ENCODE measurements at regions not wholly inside any gene's neighbourhood (a gene's known extent, or its start where the extent isn't known, plus 50 kb on each side); places are given as distances from the start of the nearest gene placed in this dataset.
"Not testable (repeated sequence)": the region's sequence is repeated elsewhere in the genome, so short reads cannot be mapped to it uniquely, and the experiment has no call there.

DNA sequence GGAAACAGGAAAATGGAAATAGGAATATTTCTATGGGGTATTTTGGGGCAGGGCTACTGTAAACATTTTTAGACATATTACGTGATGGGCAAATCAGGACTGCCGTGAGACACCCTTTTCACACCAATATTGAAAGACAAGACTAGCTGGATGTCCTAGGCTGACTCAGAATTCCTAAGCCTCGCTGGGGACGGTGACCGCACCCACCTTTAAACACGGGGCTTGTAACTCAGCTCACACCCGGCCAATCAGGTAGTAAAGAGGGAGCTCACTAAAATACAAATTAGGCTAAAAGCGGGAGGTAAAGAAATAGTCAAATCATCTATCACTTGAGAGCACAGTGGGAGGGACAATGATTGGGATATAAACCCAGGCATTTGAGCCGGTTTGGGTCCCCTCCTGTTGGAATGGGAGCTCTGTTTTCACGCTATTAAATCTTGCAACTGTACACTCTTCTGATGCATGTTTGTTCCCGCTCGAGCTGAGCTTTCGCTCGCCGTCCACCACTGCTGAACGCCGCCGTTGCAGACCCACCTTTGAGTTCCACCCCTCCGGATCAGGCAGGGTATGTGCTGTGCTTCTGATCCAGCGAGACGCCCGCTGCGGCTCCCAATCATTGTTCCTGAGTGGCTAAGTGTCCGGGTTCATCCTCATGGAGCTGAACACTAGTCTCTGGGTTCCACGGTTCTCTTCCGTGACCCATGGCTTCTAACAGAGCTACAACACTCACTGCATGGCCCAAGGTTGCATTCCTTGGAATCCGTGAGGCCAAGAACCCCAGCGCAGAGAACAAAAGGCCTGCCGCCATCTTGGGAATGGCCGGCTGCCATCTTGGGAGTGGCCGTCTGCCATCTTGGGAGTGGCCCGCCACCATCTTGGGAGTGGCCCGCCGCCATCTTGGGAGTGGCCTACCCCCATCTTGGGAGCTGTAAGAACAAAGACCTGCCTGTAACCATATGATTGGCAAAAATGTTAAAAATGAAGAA lies 152.6 kb downstream of the CRLF2 start:
- DNase-seq (ENCODE audit: low read depth), result no peak

DNA sequence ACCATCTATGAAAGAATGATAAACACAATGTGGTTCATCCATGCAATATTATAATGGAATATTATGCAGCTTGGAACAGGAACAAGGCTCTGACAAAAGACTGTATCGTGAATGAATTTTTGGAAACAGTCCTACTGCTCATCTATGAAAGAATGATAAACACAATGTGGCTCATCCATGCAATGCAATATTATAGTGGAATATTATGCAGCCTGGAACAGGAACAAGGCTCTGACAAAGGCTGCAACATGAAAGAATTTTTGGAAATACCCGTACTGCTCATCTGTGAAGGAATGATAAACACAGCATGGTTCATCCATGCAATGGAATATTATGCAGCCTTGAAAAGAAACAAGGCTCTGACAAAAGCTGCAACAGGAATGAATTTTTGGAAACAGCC lies 158.8 kb downstream of the CRLF2 start:
- DNase-seq (ENCODE audit: low read depth), result not testable (repeated sequence)

DNA sequence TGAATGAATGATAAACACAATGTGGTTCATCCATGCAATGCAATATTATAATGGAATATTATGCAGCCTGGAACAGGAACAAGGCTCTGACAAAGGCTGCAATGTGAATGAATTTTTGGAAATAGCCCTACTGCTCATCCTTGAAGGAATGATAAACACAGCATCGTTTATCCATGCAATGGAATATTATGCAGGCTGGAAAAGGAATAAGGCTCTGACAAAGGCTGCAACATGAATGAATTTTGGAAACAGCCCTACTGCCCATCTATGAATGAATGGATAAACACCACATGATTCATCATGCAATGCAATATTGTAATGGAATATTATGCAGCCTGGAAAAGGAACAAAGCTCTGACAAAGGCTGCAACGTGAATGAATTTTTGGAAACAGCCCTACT lies 159.4 kb downstream of the CRLF2 start:
- DNase-seq (ENCODE audit: low read depth), result no peak

DNA sequence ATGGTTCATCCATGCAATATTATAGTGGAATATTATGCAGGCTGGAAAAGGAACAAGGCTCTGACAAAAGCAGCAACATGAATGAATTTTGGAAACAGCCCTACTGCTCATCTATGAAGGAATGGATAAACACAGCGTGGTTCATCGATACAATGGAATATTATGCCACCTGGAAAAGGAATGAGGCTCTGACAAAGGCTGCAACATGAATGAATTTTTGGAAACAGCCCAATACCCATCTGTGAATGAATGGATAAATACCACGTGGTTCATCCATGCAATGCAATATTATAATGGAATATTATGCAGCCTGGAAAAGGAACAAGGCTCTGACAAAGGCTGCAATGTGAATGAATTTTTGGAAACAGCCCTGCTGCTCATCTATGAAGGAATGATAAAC lies 160.4 kb downstream of the CRLF2 start:
- no peak for DNase-seq (ENCODE audit: low read depth)

DNA sequence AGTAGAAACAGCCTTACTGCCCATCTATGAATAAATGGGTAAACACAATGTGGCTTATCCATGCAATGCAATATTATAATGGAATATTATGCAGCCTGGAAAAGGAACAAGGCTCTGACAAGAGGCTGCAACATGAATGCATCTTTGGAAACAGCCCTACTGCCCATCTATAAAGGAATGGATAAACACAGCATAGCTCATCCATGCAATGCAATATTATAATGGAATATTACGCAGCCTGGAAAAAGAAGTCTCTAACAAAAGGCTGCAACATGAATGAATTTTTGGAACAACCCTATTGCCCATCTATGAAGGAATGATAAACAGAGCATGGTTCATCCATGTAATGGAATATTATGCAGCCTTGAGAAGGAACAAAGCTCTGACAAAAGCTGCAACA lies 161.0 kb downstream of the CRLF2 start:
- no peak for DNase-seq (ENCODE audit: low read depth)

DNA sequence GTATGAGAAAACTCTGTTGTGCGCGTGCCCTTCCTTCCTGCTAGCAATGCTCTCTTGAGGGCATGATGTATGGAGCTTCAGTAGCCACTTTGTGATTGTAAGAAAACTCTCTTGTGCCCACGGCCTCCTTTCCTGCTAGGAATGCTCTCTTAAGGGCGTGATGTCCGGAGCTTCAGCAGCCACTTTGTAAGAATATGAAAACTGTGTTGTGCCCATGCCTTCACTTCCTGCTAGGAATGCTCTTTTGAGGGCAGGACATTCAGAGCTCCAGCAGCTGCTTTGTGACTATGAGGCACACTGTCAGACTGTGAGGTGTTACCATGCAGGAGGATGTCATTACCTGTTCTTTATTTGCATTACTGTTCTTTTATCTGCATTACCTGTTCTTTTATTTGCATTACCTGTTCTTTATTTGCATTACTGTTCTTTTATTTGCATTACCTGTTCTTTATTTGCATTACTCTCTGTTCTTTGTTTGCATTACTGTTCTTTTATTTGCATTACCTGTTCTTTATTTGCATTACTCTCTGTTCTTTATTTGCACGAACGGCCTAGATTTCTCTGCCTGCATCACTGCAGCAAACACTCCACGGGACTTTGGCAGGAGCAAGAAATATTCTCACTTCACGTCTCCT lies 166.7 kb downstream of the CRLF2 start:
- DNase-seq (ENCODE audit: low read depth), result no peak

DNA sequence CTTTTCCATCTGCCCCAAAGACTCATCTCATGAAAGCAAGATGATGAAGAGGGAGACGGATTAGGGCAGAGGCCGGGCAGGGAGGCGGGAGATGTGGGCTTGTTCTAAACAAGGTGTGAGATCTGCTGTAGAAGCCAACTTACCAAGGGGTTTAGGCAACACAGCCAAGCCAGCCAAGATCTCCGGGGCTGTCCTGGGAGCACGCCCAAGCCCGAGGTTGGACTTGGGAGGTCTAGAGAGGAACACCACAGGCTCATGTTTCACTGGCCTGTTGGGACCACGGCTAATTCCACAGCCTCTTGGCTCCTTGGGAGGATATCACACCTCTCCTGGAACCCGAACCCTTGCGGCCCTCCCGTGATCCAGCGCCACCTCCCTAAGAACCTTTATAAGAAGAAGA lies 171.4 kb downstream of the CRLF2 start:
- DNase-seq (ENCODE audit: low read depth), result no peak

DNA sequence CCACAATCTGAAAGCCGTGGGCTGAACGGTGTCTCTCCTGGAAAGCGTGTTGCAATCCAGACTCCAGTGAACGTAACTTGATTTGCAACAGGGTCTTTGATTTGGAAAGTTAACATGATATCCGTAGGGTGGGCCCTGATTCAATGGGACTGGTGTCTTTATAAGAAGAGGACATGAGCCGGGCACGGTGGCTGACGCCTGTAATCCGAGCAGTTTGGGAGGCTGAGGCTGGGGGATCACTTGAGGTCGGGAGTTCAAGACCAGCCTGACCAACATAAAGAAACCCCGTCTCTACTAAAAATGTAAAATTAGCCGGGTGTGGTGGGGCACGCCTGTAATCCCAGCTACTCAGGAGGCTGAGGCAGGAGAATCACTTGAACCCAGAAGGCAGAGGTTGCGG lies 176.5 kb downstream of the CRLF2 start:
- not testable (repeated sequence) for DNase-seq (ENCODE audit: low read depth)

DNA sequence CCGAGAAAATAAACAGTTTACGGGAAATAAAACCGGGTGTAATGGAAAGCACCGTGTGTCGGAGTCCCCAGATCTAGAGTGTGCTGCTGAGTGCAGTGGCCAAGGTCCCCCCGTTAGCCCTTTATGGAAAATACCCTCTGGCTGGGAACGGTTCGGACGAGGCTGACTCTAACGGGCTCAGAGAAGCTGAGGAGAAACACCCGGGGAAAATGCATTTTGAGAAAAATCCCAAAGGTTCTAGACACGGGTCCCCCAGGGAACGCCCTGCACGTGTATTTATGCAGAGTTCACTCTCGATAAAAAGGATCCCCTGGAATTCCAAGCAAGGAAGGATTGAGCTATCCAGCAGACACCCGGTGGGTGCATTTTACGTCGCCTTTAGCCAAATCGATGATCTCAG lies 177.2 kb downstream of the CRLF2 start:
- no peak for DNase-seq (ENCODE audit: low read depth)

DNA sequence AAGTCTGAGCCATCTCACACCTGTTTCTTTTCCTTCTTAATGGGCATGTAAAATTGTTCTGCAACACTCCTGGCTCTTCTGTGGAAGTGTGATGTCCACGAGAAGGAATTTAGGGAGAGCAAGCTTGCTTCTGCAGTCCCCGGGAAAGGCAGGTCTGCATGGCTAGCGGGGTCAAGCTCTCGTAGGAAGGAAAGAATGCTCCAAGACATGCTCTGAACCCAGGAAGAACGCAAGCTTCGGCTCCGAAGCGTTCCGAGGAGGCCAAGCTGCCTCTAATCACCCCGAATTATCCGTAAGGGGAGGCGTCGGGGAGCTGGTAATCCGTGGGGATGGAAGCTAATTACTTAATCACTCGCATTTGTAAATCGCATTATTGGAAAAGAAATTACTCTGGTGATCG lies 177.7 kb downstream of the CRLF2 start:
- no peak for DNase-seq (ENCODE audit: low read depth)

DNA sequence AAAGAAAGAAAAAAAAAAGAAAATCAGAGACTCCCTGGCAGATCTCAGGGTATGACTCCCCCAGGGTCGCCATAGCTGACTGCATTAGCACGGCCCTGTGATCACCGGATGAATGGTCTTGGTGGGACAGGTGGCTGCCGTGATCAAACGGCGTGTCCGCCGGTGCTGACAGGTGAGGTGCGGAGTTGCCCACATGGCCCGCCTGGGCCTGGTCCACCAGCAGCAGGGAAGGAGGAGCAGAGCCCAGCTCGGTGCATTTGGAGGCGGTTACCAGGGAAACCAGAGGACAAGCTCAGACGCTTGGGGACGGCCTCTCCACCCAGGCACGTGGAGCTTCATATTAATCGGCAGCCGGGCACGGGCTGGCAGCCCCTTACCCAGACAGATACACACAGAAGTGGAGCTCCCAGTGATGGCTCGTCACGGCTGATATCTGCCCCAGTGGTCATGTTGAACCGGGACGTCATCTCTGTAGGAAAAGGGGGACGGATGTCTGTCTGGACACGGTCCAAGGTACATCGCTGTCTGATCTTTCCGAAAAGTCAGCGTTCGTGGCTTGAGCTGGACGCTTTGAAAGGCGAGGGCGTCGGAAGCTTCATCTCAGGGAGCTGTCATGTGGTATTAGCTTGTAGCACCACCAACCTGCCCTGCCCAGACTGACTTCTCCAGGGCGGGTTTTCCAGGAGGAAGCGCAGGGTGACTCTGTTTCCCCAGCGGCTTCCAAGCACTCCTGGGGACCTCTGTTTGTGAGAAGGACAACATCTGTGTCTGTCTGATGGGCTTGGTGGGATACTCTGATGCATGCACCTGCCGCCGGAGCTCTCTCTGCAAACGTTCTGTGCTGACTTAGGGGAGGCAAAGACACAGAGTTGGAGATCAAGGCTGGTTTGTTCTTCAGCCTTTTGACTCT lies 180.7 kb downstream of the CRLF2 start:
- no peak for DNase-seq (ENCODE audit: low read depth)

DNA sequence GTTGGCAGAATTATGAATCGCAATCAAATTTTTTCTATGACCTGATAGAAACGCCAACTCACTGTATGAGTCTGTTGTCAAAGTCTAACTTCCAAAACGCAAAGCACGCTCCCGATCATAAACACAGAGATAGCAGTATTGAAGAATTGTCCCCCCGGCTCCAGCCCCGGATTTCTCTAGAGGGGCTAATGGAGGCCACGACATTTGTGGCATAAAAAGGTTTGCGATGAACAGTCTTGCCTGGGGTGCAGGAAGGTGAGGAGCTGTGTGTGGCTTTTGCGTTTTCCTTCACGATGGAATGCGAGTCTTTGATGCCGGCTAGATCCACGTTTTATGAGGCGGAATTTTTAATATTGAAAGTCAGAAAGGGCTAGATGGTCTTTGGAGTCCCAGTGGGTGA lies 183.0 kb downstream of the CRLF2 start:
- no peak for DNase-seq (ENCODE audit: low read depth)

DNA sequence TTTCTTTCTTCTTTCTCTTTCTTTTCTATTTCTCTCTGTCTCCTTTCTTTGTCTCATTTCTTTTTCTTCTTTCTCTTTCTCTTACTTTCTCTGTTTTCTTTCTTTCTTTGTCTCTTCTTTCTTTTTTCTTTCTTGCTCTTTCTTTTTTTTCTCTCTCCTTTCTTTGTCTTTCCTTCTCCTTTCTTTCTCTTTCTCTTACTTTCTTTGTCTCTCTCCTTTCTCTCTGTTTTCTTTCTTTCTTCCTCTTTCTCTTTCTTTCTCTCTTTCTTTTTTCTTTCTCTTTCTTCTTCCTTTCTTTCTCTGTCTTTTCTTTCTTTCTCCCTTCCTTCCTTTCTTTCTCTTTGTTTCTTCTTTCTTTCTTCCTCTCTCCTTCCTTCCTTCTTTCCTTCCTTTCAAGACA lies 184.8 kb downstream of the CRLF2 start:
- no peak for DNase-seq (ENCODE audit: low read depth)

DNA sequence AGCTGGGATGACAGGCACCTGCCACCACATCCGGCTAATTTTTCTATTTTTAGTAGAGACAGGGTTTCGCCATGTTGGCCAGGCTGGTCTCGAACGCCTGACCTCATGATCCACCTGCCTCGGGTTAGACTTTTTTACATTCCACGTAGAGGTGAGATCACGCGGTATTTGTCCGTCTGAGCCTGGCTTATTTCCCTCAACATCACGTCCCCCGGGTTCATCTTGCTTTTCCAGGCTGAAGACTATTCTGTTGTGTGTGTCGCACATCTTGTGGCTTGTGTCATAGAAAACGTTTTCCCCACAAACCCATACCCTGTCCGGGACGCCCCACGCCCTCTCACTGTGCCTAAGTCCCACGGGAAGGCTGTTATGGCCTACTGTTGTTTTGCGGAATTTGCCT lies 185.3 kb downstream of the CRLF2 start:
- no peak for DNase-seq (ENCODE audit: low read depth)

DNA sequence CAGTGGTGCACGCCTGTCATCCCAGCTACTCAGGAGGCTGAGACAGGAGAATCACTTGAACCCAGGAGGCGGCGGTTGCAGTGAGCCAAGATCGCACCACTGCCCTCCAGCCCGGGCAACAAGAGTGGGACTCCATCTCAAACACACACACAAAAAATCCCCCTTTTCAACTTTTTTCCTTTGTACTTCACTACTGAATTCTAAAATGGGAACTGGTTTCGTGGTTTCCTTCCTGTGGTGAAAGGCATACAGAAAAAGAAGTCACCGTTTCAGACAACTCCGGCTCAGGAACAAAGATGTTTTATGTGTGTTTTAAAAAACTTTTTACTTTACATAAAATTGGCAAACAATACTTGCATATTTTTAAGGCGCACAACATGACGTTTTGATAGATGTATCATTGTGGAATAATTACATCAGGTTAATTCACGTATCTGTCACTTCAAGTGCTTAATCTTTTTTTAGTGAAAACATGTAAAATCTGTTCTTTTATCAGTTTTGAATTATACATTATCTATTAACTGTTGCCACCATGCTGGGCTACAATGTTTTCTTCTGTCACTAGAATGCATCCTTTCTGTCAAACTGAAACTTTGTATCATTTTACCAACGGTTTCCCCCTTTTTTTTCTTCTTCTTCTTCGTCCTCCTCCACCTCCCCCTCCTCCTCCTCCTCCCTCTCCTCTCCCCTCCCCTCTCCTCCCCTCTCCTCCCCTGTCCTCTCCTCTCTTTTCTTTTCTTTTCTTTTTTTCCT lies 186.0 kb downstream of the CRLF2 start:
- DNase-seq (ENCODE audit: low read depth), result no peak

DNA sequence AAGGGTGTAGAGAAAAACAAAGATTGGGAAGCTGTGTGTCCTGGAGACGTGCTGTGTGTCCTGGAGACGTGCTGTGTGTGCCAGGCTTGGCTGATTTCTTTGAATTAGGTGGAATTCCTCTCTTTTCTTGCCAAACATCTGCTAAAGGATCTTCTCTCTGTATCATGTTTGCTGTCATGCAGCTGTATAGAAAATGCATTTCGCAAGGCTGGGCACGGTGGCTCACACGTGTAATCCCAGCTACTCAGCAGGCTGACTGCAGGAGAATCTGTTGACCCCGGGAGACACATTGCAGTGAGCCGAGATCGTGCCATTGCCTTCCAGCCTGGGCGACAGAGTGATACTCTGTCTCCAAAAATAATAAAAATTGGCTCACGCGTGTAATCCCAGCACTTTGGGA lies 187.0 kb downstream of the CRLF2 start:
- no peak for DNase-seq (ENCODE audit: low read depth)

DNA sequence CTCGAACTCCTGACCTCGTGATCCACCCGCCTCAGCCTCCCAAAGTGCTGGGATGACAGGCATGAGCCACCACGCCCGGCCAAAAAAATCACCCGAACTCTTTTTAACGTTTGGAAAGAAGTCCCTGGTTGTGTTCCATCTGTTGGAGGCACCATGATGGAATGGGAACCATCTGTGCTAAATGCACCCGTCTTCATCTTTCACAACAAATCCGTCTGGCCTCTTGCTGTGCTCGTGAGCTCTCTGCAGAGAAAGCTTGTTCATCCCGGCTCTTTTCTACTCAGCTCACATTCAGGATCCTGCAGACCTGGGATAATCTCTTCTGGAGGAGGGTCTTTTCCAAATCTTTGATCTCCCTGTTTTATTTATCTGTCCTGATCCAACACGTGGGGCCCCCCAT lies 188.8 kb downstream of the CRLF2 start:
- no peak for DNase-seq (ENCODE audit: low read depth)

DNA sequence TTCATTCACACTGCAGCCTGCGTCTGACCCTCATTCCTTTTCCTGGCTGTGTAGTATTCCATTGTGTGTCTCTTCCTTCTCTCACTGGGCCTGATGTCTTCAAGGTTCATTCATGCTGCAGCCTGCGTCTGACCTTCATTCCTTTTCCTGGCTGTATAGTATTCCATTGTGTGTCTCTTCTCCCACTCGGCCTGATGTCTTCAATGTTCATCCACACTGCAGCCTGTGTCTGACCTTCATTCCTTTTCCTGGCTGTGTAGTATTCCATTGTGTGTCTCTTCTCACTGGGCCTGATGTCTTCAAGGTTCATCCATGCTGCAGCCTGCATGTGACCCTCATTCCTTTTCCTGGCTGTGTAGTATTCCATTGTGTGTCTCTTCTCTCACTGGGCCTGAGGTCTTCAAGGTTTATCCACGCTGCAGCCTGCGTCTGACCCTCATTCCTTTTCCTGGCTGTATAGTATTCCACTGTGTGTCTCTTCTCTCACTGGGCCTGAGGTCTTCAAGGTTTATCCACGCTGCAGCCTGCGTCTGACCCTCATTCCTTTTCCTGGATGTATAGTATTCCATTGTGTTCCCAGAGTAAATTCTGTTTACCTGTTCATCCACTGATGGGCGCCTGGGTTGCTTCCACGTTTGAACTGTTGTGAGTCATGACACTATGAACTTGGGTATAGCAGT lies 191.0 kb downstream of the CRLF2 start:
- DNase-seq (ENCODE audit: low read depth), result not testable (repeated sequence)

DNA sequence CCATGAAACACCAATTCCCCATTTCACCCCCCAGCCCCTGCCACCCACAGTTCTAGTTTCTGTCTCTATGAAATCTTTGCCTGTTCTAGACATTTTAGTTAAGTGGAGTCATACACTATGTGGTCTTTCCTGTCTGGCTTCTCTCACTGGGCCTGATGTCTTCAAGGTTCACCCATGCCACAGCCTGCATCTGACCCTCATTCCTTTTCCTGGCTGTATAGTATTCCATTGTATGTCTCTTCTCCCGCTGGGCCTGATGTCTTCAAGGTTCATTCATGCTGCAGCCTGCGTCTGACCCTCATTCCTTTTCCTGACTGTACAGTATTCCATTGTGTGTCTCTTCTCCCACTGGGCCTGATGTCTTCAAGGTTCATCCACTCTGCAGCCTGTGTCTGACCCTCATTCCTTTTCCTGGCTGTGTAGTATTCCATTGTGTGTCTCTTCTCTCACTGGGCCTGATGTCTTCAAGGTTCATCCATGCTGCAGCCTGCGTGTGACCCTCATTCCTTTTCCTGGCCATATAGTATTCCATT lies 191.7 kb downstream of the CRLF2 start:
- DNase-seq (ENCODE audit: low read depth), result no peak

DNA sequence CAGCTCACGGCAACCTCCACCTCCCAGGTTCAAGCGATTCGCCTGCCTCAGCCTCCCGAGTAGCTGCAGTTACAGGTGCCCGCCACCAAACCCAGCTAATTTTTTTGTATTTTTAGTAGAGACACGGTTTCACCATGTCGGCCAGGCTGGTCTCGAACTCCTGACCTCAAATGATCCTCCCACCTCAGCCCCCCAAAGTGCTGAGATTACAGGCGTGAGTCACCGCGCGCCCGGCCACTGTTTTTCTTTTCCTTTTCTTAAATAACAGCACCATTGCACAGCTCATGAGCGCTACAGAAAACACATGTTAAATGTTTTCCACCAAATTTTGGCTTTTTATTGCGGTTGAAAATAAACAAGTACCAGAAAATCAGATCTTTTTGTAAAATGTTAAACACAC lies 195.5 kb downstream of the CRLF2 start:
- not testable (repeated sequence) for DNase-seq (ENCODE audit: low read depth)

DNA sequence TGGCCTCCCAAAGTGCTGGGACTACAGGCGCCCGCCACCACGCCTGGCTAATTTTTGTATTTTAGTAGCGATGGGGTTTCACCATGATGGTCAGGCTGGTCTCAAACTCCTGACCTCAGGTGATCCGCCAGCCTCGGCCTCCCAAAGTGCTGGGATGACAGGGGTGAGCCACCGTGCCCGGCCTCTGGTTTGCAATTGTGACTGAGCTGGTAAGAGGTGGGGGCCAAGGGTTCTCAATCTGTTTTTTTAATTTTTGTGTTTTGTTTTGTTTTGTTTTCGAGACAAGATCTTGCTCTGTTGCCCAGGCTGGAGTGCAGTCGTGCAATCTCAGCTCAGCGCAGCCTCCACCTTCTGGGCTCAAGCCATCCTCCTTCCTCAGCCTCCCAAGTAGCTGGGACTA lies 196.2 kb downstream of the CRLF2 start:
- not testable (repeated sequence) for DNase-seq (ENCODE audit: low read depth)

Measured in amniotic epithelial cell (primary cell).